Gastrocnemius medialis (tissue), 4 donors: ENCODE measurements at regions not wholly inside any gene's neighbourhood (a gene's known extent, or its start where the extent isn't known, plus 50 kb on each side); places are given as distances from the start of the nearest gene placed in this dataset.

Source experiments
- ATAC-seq, 2 donors: fragments of 150-250 bp; one replicate each; pipeline ENCODE4 v1.9.1; 2016
- DNase-seq, 2 donors: peaks; one replicate each; pipeline ENCODE4 v3.0.0-alpha.2; 2019
- H3K27ac ChIP-seq, 4 donors: fragments of 200-600 bp; sonication (generic); 1 replicate in 1 of 4; 2 replicates in 3 of 4; pipeline ENCODE4 v1.5.1; 2016 to 2018; ENCODE audit warnings: mild to moderate bottlenecking in 2 of 4, moderate library complexity in 1 of 4
- H3K27me3 ChIP-seq, 3 donors: fragments of 200-600 bp; sonication (generic) in 2 of 3; 1 replicate in 1 of 3; 2 replicates in 2 of 3; pipeline versions ENCODE4 v1.5.1 to v1.6.0; 2016 to 2019; ENCODE audit warnings: mild to moderate bottlenecking in 1 of 3, moderate library complexity in 1 of 3
- H3K36me3 ChIP-seq, 2 donors: fragments of 200-600 bp; sonication (generic) in 1 of 2; one replicate each; pipeline ENCODE4 v1.5.1; 2017 to 2018
- H3K4me1 ChIP-seq, 2 donors: fragments of 200-600 bp; sonication (generic) in 1 of 2; one replicate each; pipeline ENCODE4 v1.5.1; 2016 to 2017; ENCODE audit warnings: mild to moderate bottlenecking in 2 of 2
- H3K4me3 ChIP-seq, 4 donors: fragments of 200-600 bp; sonication (generic) in 3 of 4; 1 replicate in 1 of 4; 2 replicates in 3 of 4; pipeline ENCODE4 v1.5.1; 2016 to 2019; ENCODE audit warnings: mild to moderate bottlenecking in 2 of 4
- H3K9me3 ChIP-seq, 3 donors: fragments of 200-600 bp; sonication (generic) in 2 of 3; 1 replicate in 1 of 3; 2 replicates in 2 of 3; pipeline ENCODE4 v1.5.1; 2016 to 2019
- CTCF ChIP-seq, 5 experiments: fragments of 450-650 bp in 3 of 5; fragments of 200-600 bp in 2 of 5; sonication (generic) in 2 of 5; IDR thresholded peaks in 4 of 5; conservative IDR thresholded peaks in 1 of 5; 1 replicate in 4 of 5; 2 replicates in 1 of 5; pipeline ENCODE4 v1.5.1; 2016 to 2019; ENCODE audit warnings: antibody characterized with exemption in 5 of 5, mild to moderate bottlenecking in 3 of 5, moderate library complexity in 3 of 5
- POLR2A ChIP-seq, 2 donors: fragments of 450-650 bp; IDR thresholded peaks; one replicate each; pipeline ENCODE4 v1.6.1; 2017; ENCODE audit warnings: antibody characterized with exemption in 2 of 2, mild to moderate bottlenecking in 2 of 2, moderate library complexity in 2 of 2
- in situ Hi-C, 4 donors: fragments of 200-750 bp; cut with MboI; loops; one replicate each; pipeline versions ENCODE4 v1.15.0 to v1.8.0; 2017; ENCODE audit warnings: low sequenced_read_pairs in 4 of 4
- intact Hi-C: fragments of 100-400 bp; cut with DNase I; formaldehyde crosslinking; loops from one replicate; pipeline ENCODE4 v1.15.1; 2023; ENCODE audit warnings: low total_unique reads

DNA sequence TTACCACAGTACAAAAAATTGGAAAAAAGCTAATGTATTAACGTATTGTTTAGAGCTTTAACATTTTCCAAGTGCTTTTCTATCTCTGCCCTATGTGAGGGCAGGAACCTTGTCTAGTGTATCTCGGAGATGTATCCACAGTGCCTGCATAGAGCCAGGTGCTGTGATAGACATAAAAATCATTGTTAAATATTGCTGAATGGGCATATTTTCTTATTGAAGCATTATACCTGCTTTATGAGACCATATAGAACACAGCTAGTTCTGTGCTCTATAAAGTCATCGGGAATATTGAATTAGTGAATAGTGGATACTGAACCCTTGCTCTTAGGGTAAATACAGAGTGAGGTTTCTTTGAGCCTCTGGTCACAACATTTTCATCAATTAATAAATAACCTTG lies 163.0 kb downstream of the RNF144B start:
- H3K9me3 ChIP-seq = no peaks in the 10 kb centered on the region
- in situ Hi-C loops = no loop called here
- no peak for ATAC-seq
- H3K36me3 ChIP-seq = no peaks in the 10 kb centered on the region
- H3K27me3 ChIP-seq = no peaks in the 10 kb centered on the region
- DNase-seq = no peak
- no peak overlapping the region for H3K27ac ChIP-seq
- H3K4me1 ChIP-seq = no peaks in the 10 kb centered on the region
- intact Hi-C loops = no loop called here
- H3K4me3 ChIP-seq = no peak overlapping the region
- TF ChIP-seq CTCF (IDR thresholded peaks at IDR 0.05 in 4 of 5, conservative IDR thresholded peaks at IDR 0.05 in 1 of 5) = no peak
- TF ChIP-seq POLR2A (IDR thresholded peaks at IDR 0.05) = no peak

DNA sequence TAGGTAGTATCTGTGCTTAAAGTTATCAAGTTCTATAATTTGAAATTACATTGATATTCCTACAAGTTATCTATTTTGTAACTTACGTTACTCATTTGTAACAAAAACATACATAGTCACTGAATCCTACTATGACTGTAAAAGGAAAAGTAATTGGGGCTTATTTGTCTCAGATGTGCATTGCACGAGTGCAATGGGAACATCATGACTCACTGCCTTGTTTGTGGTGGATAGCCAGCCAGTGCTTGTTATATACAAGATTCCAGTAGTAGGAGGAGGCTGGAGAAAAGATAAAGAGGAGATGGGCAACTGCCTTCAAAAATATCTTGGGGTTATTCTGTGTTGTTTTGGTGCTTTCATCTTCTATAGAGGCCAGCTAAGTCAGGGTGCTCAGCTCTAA lies 164.1 kb downstream of the RNF144B start:
- Histone ChIP-seq H3K9me3 (no peaks in the 10 kb centered on the region), H3K27ac (no peak overlapping the region), H3K27me3 (no peaks in the 10 kb centered on the region), H3K36me3 (no peaks in the 10 kb centered on the region), H3K4me1 (no peaks in the 10 kb centered on the region), H3K4me3 (no peak overlapping the region)
- in situ Hi-C loops = no loop called here
- intact Hi-C loops = no loop called here
- ATAC-seq (no peak), DNase-seq (no peak)
- TF ChIP-seq CTCF (IDR thresholded peaks at IDR 0.05 in 4 of 5, conservative IDR thresholded peaks at IDR 0.05 in 1 of 5) = no peak
- no peak for TF ChIP-seq POLR2A (IDR thresholded peaks at IDR 0.05)

DNA sequence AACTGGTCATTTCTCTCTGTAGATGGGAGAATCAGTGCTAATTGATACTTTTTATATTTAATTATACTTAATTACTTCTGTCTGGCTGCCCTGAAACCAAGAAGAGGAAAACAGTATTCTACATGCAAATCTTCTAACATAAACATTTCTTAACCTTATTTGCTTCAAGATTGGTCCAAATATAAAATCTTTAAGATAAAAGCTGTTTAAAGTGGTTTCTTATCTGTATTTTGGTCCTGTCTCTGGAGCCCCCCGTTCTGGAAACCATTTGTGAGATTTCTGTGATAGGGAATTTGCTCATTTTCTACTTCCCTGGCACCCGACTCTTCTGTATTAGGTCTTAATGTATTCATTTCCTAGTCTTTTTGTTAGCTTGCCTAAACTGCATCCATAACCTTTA lies 168.6 kb downstream of the RNF144B start:
- ATAC-seq = no peak
- Histone ChIP-seq H3K27me3 (no peaks in the 10 kb centered on the region), H3K36me3 (no peaks in the 10 kb centered on the region), H3K9me3 (no peaks in the 10 kb centered on the region), H3K4me3 (no peak overlapping the region), H3K4me1 (no peaks in the 10 kb centered on the region), H3K27ac (no peak overlapping the region)
- intact Hi-C loops = no loop called here
- in situ Hi-C loops = no loop called here
- TF ChIP-seq POLR2A (IDR thresholded peaks at IDR 0.05) = no peak
- no peak for DNase-seq

- Histone ChIP-seq H3K4me1 (no peaks in the 10 kb centered on the region), H3K27me3 (no peaks in the 10 kb centered on the region), H3K9me3 (no peaks in the 10 kb centered on the region), H3K27ac (no peak overlapping the region), H3K4me3 (no peak overlapping the region), H3K36me3 (no peaks in the 10 kb centered on the region)
- in situ Hi-C loops = no loop called here
- TF ChIP-seq POLR2A (IDR thresholded peaks at IDR 0.05) (no peak), CTCF (IDR thresholded peaks at IDR 0.05 in 4 of 5, conservative IDR thresholded peaks at IDR 0.05 in 1 of 5) (no peak)
- ATAC-seq = no peak
- intact Hi-C loops = no loop called here
- no peak for DNase-seq
Observed at GRCh38 chr6:18561037-18561750, 174.0 kb downstream of the RNF144B start.

GRCh38 chr6:18562726-18563125 lies 175.6 kb downstream of the RNF144B start:
- in situ Hi-C loops = no loop called here
- H3K4me3 ChIP-seq = no peak overlapping the region
- H3K36me3 ChIP-seq = no peaks in the 10 kb centered on the region
- intact Hi-C loops = no loop called here
- ATAC-seq (no peak), DNase-seq (no peak)
- TF ChIP-seq CTCF (IDR thresholded peaks at IDR 0.05 in 4 of 5, conservative IDR thresholded peaks at IDR 0.05 in 1 of 5) (no peak), POLR2A (IDR thresholded peaks at IDR 0.05) (no peak)
- no peaks in the 10 kb centered on the region for H3K9me3 ChIP-seq
- H3K27ac ChIP-seq = no peak overlapping the region
- H3K27me3 ChIP-seq = no peaks in the 10 kb centered on the region
- H3K4me1 ChIP-seq = no peaks in the 10 kb centered on the region
